ENCODE measurements at regions not wholly inside any gene's neighbourhood (a gene's known extent, or its start where the extent isn't known, plus 50 kb on each side); places are given as distances from the start of the nearest gene placed in this dataset.

DNA sequence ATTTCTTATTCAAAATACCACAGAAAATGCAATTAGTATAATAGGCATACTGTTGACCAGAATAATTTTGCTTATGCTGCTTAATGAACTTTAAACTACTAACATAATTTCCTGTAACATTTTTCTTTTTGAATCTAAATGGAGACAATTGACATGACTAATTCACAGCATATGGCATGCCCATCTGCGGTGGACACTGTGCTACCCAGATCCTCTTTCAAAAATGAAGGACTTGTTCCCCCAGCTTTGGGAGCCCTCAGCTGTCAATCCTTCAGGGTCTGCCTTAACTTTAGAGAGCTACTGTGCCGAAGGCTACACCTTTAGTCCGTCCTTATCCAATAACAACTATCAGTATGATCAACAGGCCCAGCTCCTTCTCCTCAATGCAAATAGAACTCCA lies 789.0 kb downstream of the PLA2G4A start:
- Histone ChIP-seq H3K27ac (ENCODE audit: low read depth in 1 of 2, low read length in 2 of 2) (no peak overlapping the region), H3K27me3 (ENCODE audit: control insufficient read depth in 4 of 4, insufficient read depth in 4 of 4, low read length in 3 of 4) (no peaks in the 10 kb centered on the region), H3K36me3 (ENCODE audit: control insufficient read depth in 4 of 4, insufficient read depth in 3 of 4, low read depth in 1 of 4, low read length in 3 of 4) (no peaks in the 10 kb centered on the region), H3K9me3 (ENCODE audit: control insufficient read depth in 4 of 4, low read length in 3 of 4) (peaks cover 0 to 1% (median 0%) of the 10 kb centered on the region in 4 donors), H3K4me3 (ENCODE audit: low read depth in 1 of 3, low read length in 3 of 3) (no peak overlapping the region), H3K9ac (ENCODE audit: low read depth in 1 of 2, low read length in 2 of 2) (no peak overlapping the region), H3K4me1 (ENCODE audit: control insufficient read depth in 4 of 4, insufficient read depth in 4 of 4, low read length in 3 of 4) (no peaks in the 10 kb centered on the region)
- TF ChIP-seq, protein P1, sequence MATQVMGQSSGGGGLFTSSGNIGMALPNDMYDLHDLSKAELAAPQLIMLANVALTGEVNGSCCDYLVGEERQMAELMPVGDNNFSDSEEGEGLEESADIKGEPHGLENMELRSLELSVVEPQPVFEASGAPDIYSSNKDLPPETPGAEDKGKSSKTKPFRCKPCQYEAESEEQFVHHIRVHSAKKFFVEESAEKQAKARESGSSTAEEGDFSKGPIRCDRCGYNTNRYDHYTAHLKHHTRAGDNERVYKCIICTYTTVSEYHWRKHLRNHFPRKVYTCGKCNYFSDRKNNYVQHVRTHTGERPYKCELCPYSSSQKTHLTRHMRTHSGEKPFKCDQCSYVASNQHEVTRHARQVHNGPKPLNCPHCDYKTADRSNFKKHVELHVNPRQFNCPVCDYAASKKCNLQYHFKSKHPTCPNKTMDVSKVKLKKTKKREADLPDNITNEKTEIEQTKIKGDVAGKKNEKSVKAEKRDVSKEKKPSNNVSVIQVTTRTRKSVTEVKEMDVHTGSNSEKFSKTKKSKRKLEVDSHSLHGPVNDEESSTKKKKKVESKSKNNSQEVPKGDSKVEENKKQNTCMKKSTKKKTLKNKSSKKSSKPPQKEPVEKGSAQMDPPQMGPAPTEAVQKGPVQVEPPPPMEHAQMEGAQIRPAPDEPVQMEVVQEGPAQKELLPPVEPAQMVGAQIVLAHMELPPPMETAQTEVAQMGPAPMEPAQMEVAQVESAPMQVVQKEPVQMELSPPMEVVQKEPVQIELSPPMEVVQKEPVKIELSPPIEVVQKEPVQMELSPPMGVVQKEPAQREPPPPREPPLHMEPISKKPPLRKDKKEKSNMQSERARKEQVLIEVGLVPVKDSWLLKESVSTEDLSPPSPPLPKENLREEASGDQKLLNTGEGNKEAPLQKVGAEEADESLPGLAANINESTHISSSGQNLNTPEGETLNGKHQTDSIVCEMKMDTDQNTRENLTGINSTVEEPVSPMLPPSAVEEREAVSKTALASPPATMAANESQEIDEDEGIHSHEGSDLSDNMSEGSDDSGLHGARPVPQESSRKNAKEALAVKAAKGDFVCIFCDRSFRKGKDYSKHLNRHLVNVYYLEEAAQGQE (IDR thresholded peaks at IDR 0.05): no peak
- TF ChIP-seq, protein P2, sequence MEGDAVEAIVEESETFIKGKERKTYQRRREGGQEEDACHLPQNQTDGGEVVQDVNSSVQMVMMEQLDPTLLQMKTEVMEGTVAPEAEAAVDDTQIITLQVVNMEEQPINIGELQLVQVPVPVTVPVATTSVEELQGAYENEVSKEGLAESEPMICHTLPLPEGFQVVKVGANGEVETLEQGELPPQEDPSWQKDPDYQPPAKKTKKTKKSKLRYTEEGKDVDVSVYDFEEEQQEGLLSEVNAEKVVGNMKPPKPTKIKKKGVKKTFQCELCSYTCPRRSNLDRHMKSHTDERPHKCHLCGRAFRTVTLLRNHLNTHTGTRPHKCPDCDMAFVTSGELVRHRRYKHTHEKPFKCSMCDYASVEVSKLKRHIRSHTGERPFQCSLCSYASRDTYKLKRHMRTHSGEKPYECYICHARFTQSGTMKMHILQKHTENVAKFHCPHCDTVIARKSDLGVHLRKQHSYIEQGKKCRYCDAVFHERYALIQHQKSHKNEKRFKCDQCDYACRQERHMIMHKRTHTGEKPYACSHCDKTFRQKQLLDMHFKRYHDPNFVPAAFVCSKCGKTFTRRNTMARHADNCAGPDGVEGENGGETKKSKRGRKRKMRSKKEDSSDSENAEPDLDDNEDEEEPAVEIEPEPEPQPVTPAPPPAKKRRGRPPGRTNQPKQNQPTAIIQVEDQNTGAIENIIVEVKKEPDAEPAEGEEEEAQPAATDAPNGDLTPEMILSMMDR (IDR thresholded peaks at IDR 0.05; ENCODE audit: low read depth, low read length, missing input control): no peak
- no peak for TF ChIP-seq JUND (IDR thresholded peaks at IDR 0.05)
- TF ChIP-seq HNF4A (conservative IDR thresholded peaks at IDR 0.05): no peak
- TF ChIP-seq FOXA1 (IDR thresholded peaks at IDR 0.05): no peak
- no peak for TF ChIP-seq HNF4G (IDR thresholded peaks at IDR 0.05)
- no peak for TF ChIP-seq YY1 (IDR thresholded peaks at IDR 0.05)
- no peak for TF ChIP-seq RXRA (IDR thresholded peaks at IDR 0.05)
- no peak for TF ChIP-seq SP1 (IDR thresholded peaks at IDR 0.05)
- no peak for TF ChIP-seq EGR1 (IDR thresholded peaks at IDR 0.05; ENCODE audit: low read depth in 2 of 2)
- TF ChIP-seq, protein P3, sequence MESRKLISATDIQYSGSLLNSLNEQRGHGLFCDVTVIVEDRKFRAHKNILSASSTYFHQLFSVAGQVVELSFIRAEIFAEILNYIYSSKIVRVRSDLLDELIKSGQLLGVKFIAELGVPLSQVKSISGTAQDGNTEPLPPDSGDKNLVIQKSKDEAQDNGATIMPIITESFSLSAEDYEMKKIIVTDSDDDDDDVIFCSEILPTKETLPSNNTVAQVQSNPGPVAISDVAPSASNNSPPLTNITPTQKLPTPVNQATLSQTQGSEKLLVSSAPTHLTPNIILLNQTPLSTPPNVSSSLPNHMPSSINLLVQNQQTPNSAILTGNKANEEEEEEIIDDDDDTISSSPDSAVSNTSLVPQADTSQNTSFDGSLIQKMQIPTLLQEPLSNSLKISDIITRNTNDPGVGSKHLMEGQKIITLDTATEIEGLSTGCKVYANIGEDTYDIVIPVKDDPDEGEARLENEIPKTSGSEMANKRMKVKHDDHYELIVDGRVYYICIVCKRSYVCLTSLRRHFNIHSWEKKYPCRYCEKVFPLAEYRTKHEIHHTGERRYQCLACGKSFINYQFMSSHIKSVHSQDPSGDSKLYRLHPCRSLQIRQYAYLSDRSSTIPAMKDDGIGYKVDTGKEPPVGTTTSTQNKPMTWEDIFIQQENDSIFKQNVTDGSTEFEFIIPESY (IDR thresholded peaks at IDR 0.05): no peak
- TF ChIP-seq, protein P4, sequence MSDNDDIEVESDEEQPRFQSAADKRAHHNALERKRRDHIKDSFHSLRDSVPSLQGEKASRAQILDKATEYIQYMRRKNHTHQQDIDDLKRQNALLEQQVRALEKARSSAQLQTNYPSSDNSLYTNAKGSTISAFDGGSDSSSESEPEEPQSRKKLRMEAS (IDR thresholded peaks at IDR 0.05): no peak
- TF ChIP-seq FOXA2 (IDR thresholded peaks at IDR 0.05): no peak
- TF ChIP-seq NR2F2 (IDR thresholded peaks at IDR 0.05): no peak
- no peak for TF ChIP-seq GABPA (IDR thresholded peaks at IDR 0.05 in 1 of 2, conservative IDR thresholded peaks at IDR 0.05 in 1 of 2)
- TF ChIP-seq, protein P5, sequence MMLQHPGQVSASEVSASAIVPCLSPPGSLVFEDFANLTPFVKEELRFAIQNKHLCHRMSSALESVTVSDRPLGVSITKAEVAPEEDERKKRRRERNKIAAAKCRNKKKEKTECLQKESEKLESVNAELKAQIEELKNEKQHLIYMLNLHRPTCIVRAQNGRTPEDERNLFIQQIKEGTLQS (IDR thresholded peaks at IDR 0.05): no peak
- TF ChIP-seq RAD21 (IDR thresholded peaks at IDR 0.05): no peak
- no peak for TF ChIP-seq TAF1 (conservative IDR thresholded peaks at IDR 0.05)
- no peak for DNase-seq (ENCODE audit: low spot score)
- WGBS: 85% methylated on average over 3 of the region's 3 CpGs

All from liver (tissue), 8 donors.